ENCODE measurements at regions not wholly inside any gene's neighbourhood (a gene's known extent, or its start where the extent isn't known, plus 50 kb on each side); places are given as distances from the start of the nearest gene placed in this dataset.
"Not testable (repeated sequence)": the region's sequence is repeated elsewhere in the genome, so short reads cannot be mapped to it uniquely, and the experiment has no call there.

GRCh38 chr5:28602429-28602828 is 1564.0 kb upstream of the CDH9 start:
- Histone ChIP-seq H3K27ac (no peak overlapping the region), H3K9me3 (peaks cover 3 to 11% of the 10 kb centered on the region in 2 donors), H3K27me3 (no peaks in the 10 kb centered on the region), H3K36me3 (no peaks in the 10 kb centered on the region), H3K4me1 (no peaks in the 10 kb centered on the region), H3K4me3 (no peak overlapping the region)
- DNase-seq (ENCODE audit: low spot score in 2 of 2), result no peak
- intact Hi-C loops (cut with DNase I; ENCODE audit: low total_unique reads), result no loop called here
- TF ChIP-seq POLR2A (IDR thresholded peaks at IDR 0.05) (no peak), POLR2AphosphoS5 (IDR thresholded peaks at IDR 0.05) (no peak), CTCF (IDR thresholded peaks at IDR 0.05) (no peak)

- H3K36me3 ChIP-seq; H3K27me3 ChIP-seq; H3K4me1 ChIP-seq; H3K4me3 ChIP-seq; DNase-seq (ENCODE audit: low spot score in 2 of 2); intact Hi-C loops (cut with DNase I; ENCODE audit: low total_unique reads); H3K27ac ChIP-seq: not testable (repeated sequence)
- H3K9me3 ChIP-seq, result peaks cover 7 to 11% of the 10 kb centered on the region in 2 donors
Measured at GRCh38 chr5:28596707-28597106, 1558.3 kb upstream of the CDH9 start.

- no peak for TF ChIP-seq POLR2AphosphoS5 (IDR thresholded peaks at IDR 0.05)
- no peak for TF ChIP-seq CTCF (IDR thresholded peaks at IDR 0.05)
- TF ChIP-seq POLR2A (IDR thresholded peaks at IDR 0.05), result no peak
- Histone ChIP-seq H3K27me3 (no peaks in the 10 kb centered on the region), H3K9me3 (no peaks in the 10 kb centered on the region), H3K36me3 (no peaks in the 10 kb centered on the region), H3K4me1 (no peaks in the 10 kb centered on the region), H3K4me3 (no peak overlapping the region), H3K27ac (no peak overlapping the region)
- intact Hi-C loops (cut with DNase I; ENCODE audit: low total_unique reads), result no loop called here
- no peak for DNase-seq (ENCODE audit: low spot score in 2 of 2)
Measured at GRCh38 chr5:28580616-28581015, 1542.2 kb upstream of the CDH9 start.

- no peak overlapping the region for H3K27ac ChIP-seq
- no peaks in the 10 kb centered on the region for H3K4me1 ChIP-seq
- no peaks in the 10 kb centered on the region for H3K36me3 ChIP-seq
- H3K27me3 ChIP-seq, result no peaks in the 10 kb centered on the region
- intact Hi-C loops (cut with DNase I; ENCODE audit: low total_unique reads), result no loop called here
- DNase-seq (ENCODE audit: low spot score in 2 of 2), result no peak
- H3K9me3 ChIP-seq, result no peaks in the 10 kb centered on the region
- H3K4me3 ChIP-seq, result no peak overlapping the region
- TF ChIP-seq POLR2A (IDR thresholded peaks at IDR 0.05) (no peak), POLR2AphosphoS5 (IDR thresholded peaks at IDR 0.05) (no peak), CTCF (IDR thresholded peaks at IDR 0.05) (no peak)
Measured at GRCh38 chr5:28576022-28576421, 1537.6 kb upstream of the CDH9 start.

GRCh38 chr5:28575368-28575767 is 1537.0 kb upstream of the CDH9 start:
- Histone ChIP-seq H3K9me3 (no peaks in the 10 kb centered on the region), H3K4me1 (no peaks in the 10 kb centered on the region), H3K27ac (no peak overlapping the region), H3K4me3 (no peak overlapping the region), H3K27me3 (no peaks in the 10 kb centered on the region), H3K36me3 (no peaks in the 10 kb centered on the region)
- DNase-seq (ENCODE audit: low spot score in 2 of 2), result no peak
- TF ChIP-seq POLR2AphosphoS5 (IDR thresholded peaks at IDR 0.05) (no peak), POLR2A (IDR thresholded peaks at IDR 0.05) (no peak), CTCF (IDR thresholded peaks at IDR 0.05) (no peak)
- intact Hi-C loops (cut with DNase I; ENCODE audit: low total_unique reads), result no loop called here

- Histone ChIP-seq H3K4me1 (no peaks in the 10 kb centered on the region), H3K9me3 (no peaks in the 10 kb centered on the region), H3K4me3 (no peak overlapping the region), H3K27me3 (no peaks in the 10 kb centered on the region), H3K27ac (no peak overlapping the region), H3K36me3 (no peaks in the 10 kb centered on the region)
- intact Hi-C loops (cut with DNase I; ENCODE audit: low total_unique reads), result no loop called here
- DNase-seq (ENCODE audit: low spot score in 2 of 2), result no peak
- TF ChIP-seq POLR2AphosphoS5 (IDR thresholded peaks at IDR 0.05) (no peak), POLR2A (IDR thresholded peaks at IDR 0.05) (no peak), CTCF (IDR thresholded peaks at IDR 0.05) (no peak)
Measured at GRCh38 chr5:28574606-28575005, 1536.2 kb upstream of the CDH9 start.
